ENCODE measurements at regions not wholly inside any gene's neighbourhood (a gene's known extent, or its start where the extent isn't known, plus 50 kb on each side); places are given as distances from the start of the nearest gene placed in this dataset.

DNA sequence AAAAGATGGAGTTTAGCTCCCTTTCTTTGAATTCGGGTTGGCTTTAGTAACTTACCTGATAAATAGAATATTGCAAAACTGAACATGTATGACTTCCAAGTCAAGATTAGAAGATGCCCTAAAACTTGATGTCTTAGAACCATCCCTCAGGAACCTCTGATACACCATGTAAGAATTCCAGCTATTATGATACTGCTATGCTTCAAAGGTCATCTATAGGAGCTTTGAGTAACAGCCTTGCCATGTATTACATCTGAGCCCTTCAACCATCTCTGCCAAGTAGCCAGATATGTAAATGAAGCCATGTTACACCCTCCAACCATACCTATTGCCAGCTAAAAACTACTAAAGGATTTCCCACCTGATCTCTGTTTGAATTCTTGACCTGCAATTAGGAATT, 854.2 kb downstream of the SI start:
- peaks cover 0 to 4% (median 1%) of the 10 kb centered on the region in 7 donors for H3K9me3 Mint-ChIP-seq

DNA sequence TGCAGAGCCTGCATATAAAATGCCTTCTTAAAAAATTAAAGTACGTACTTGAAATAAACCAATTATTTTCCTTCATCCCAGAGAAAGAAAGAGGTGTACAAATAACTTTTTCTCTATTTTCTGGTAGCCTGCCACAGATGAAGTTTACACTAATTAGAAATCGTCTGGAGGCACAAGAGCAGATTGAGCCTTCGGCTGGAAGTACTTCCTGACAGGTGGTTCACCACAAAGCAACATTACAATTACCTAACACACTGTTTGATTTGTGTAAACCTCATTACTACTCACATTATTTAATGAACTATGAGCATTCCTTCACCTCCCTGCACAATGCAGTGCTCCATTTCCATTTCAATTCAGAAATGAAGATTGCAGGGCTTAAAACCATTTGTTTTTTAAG, 856.1 kb downstream of the SI start:
- intact Hi-C loops (cut with micrococcal nuclease): no loop called here
- Mint-ChIP-seq H3K27ac (no peak overlapping the region), H3K9me3 (peaks cover 0 to 6% (median 1%) of the 10 kb centered on the region in 7 donors), H3K27me3 (ENCODE audit: low read depth in 3 of 3) (no peaks in the 10 kb centered on the region), H3K4me1 (no peaks in the 10 kb centered on the region), H3K36me3 (no peaks in the 10 kb centered on the region), H3K4me3 (no peak overlapping the region)
- Histone ChIP-seq H3K9ac (ENCODE audit: insufficient read depth, low read length, poor library complexity, severe bottlenecking) (no peak overlapping the region), H3K4me1 (ENCODE audit: control insufficient read depth in 1 of 2, insufficient read depth in 2 of 2, low read length in 2 of 2) (no peaks in the 10 kb centered on the region), H3K4me3 (replicated peaks in 1 of 3; ENCODE audit: low read depth in 2 of 3, low read length in 3 of 3) (no peak overlapping the region), H3K4me2 (replicated peaks; ENCODE audit: extremely low read depth, low read length, poor library complexity, severe bottlenecking) (no peak overlapping the region), H2AFZ (ENCODE audit: insufficient read depth, low read depth, low read length, poor library complexity, severe bottlenecking) (no peak overlapping the region), H3K79me2 (ENCODE audit: insufficient read depth, low read length) (no peaks in the 10 kb centered on the region), H3K36me3 (replicated peaks in 1 of 2; ENCODE audit: control insufficient read depth in 1 of 2, insufficient read depth in 2 of 2, low read length in 2 of 2) (no peaks in the 10 kb centered on the region), H4K20me1 (ENCODE audit: insufficient read depth, low read length) (no peaks in the 10 kb centered on the region), H3K27me3 (ENCODE audit: control insufficient read depth in 2 of 2, insufficient read depth in 2 of 2, low read length in 2 of 2) (no peaks in the 10 kb centered on the region), H3K9me3 (replicated peaks in 1 of 2; ENCODE audit: control insufficient read depth in 1 of 2, insufficient read depth in 1 of 2, low read length in 2 of 2) (peaks cover 3 to 8% of the 10 kb centered on the region in 2 donors), H3K27ac (ENCODE audit: low read depth in 1 of 2, low read length in 2 of 2) (no peak overlapping the region)
- no peak for TF ChIP-seq CTCF (IDR thresholded peaks at IDR 0.05)
- no CpG with 5 or more reads among the region's 3 CpGs for WGBS (ENCODE audit: insufficient coverage)
- DNase-seq: no peak

More for the DNA sequence above, 854.2 kb downstream of the SI start:
- H3K4me3 Mint-ChIP-seq: no peak overlapping the region
- intact Hi-C loops (cut with micrococcal nuclease): no loop called here
- no peak for DNase-seq
- H3K27me3 ChIP-seq (ENCODE audit: control insufficient read depth in 2 of 2, insufficient read depth in 2 of 2, low read length in 2 of 2): no peaks in the 10 kb centered on the region
- no peak for TF ChIP-seq CTCF (IDR thresholded peaks at IDR 0.05)
- H3K36me3 Mint-ChIP-seq: no peaks in the 10 kb centered on the region
- H3K9me3 ChIP-seq (replicated peaks in 1 of 2; ENCODE audit: control insufficient read depth in 1 of 2, insufficient read depth in 1 of 2, low read length in 2 of 2): peaks cover 0 to 5% of the 10 kb centered on the region in 2 donors
- H3K27ac Mint-ChIP-seq: no peak overlapping the region
- no peaks in the 10 kb centered on the region for H3K4me1 Mint-ChIP-seq
- no peaks in the 10 kb centered on the region for H3K79me2 ChIP-seq (ENCODE audit: insufficient read depth, low read length)
- H4K20me1 ChIP-seq (ENCODE audit: insufficient read depth, low read length): no peaks in the 10 kb centered on the region
- no peak overlapping the region for H3K9ac ChIP-seq (ENCODE audit: insufficient read depth, low read length, poor library complexity, severe bottlenecking)
- no peak overlapping the region for H2AFZ ChIP-seq (ENCODE audit: insufficient read depth, low read depth, low read length, poor library complexity, severe bottlenecking)
- no peaks in the 10 kb centered on the region for H3K4me1 ChIP-seq (ENCODE audit: control insufficient read depth in 1 of 2, insufficient read depth in 2 of 2, low read length in 2 of 2)
- H3K4me3 ChIP-seq (replicated peaks in 1 of 3; ENCODE audit: low read depth in 2 of 3, low read length in 3 of 3): no peak overlapping the region
- H3K27ac ChIP-seq (ENCODE audit: low read depth in 1 of 2, low read length in 2 of 2): no peak overlapping the region
- no peak overlapping the region for H3K4me2 ChIP-seq (replicated peaks; ENCODE audit: extremely low read depth, low read length, poor library complexity, severe bottlenecking)
- no peaks in the 10 kb centered on the region for H3K27me3 Mint-ChIP-seq (ENCODE audit: low read depth in 3 of 3)
- no CpG with 5 or more reads among the region's 1 CpG for WGBS (ENCODE audit: insufficient coverage)
- no peaks in the 10 kb centered on the region for H3K36me3 ChIP-seq (replicated peaks in 1 of 2; ENCODE audit: control insufficient read depth in 1 of 2, insufficient read depth in 2 of 2, low read length in 2 of 2)

Data from CD14-positive monocyte (primary cell).